ENCODE measurements at regions not wholly inside any gene's neighbourhood (a gene's known extent, or its start where the extent isn't known, plus 50 kb on each side); places are given as distances from the start of the nearest gene placed in this dataset.
"Not testable (repeated sequence)": the region's sequence is repeated elsewhere in the genome, so short reads cannot be mapped to it uniquely, and the experiment has no call there.

DNA sequence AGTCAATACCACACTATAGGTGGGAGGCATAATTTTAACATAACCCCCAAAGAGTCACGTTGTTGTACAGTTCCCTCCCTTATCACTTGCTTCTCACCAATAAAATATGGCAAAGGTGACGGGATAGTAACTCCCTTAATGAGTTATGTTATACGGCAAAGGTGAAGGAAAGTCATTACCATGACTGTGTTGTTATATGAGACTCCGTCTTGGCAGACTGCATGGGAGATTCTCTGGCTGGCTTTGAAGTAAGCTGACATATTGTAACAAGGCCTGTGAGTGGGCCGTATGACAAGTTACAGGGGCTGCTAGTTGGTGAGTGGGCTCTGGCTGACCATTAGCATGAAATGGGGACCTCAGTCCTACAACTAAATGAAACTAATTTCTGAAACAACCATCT, 366.4 kb upstream of the FTMT start:
- TF ChIP-seq, protein P1, sequence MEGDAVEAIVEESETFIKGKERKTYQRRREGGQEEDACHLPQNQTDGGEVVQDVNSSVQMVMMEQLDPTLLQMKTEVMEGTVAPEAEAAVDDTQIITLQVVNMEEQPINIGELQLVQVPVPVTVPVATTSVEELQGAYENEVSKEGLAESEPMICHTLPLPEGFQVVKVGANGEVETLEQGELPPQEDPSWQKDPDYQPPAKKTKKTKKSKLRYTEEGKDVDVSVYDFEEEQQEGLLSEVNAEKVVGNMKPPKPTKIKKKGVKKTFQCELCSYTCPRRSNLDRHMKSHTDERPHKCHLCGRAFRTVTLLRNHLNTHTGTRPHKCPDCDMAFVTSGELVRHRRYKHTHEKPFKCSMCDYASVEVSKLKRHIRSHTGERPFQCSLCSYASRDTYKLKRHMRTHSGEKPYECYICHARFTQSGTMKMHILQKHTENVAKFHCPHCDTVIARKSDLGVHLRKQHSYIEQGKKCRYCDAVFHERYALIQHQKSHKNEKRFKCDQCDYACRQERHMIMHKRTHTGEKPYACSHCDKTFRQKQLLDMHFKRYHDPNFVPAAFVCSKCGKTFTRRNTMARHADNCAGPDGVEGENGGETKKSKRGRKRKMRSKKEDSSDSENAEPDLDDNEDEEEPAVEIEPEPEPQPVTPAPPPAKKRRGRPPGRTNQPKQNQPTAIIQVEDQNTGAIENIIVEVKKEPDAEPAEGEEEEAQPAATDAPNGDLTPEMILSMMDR (IDR thresholded peaks at IDR 0.05): no peak
- TF ChIP-seq POLR2A (IDR thresholded peaks at IDR 0.05): no peak
- DNase-seq (ENCODE audit: low spot score in 2 of 2): no peak
- 74 to 80% methylated on average over 5 of the region's 5 CpGs for WGBS, 2 donors
- H3K4me3 ChIP-seq (ENCODE audit: low read depth, poor library complexity, severe bottlenecking): no peak overlapping the region
- intact Hi-C loops (cut with DNase I; ENCODE audit: low total_unique reads): no loop called here

DNA sequence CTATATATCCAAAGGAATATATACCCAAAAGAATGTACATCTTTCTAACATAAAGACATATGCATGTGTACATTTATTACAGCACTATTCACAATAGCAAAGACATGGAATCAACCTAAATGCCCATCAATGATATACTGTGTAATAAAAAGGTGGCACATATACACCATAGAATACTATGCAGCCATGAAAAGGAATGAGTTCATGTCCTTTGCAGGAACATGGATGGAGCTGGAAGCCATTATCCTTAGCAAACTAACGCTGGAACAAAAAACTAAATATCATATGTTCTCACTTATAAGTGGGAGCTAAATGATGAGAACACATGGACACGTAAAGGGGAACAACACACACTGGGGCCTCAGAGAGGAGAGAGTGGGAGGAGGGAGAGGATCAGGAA, 365.7 kb upstream of the FTMT start:
- H3K4me3 ChIP-seq (ENCODE audit: low read depth, poor library complexity, severe bottlenecking); intact Hi-C loops (cut with DNase I; ENCODE audit: low total_unique reads); DNase-seq (ENCODE audit: low spot score in 2 of 2): not testable (repeated sequence)
- 76 to 78% methylated on average over 2 of the region's 2 CpGs for WGBS, 2 donors

DNA sequence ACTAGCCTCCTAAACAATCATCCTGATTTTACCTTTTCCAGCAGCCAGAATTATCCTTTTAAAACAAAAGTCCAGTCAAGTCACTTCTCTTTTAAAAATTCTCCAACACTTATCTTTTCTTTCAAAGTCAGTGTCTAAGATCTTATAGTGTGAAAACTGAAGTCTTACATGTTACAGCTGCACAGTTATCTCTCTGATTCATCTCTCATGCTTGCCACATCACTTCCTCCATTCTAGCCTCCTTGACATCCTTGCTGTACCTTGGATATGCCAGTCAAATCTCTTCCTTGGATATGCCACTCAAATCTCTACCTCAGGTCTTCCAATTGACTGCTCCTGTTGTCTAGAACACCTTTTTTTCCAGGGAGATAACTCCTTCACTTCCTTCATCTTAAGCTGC, 361.7 kb upstream of the FTMT start:
- no peak for DNase-seq (ENCODE audit: low spot score in 2 of 2)
- TF ChIP-seq, protein P1 (IDR thresholded peaks at IDR 0.05): no peak
- TF ChIP-seq POLR2A (IDR thresholded peaks at IDR 0.05): no peak
- intact Hi-C loops (cut with DNase I; ENCODE audit: low total_unique reads): no loop called here
- no peak overlapping the region for H3K4me3 ChIP-seq (ENCODE audit: low read depth, poor library complexity, severe bottlenecking)

DNA sequence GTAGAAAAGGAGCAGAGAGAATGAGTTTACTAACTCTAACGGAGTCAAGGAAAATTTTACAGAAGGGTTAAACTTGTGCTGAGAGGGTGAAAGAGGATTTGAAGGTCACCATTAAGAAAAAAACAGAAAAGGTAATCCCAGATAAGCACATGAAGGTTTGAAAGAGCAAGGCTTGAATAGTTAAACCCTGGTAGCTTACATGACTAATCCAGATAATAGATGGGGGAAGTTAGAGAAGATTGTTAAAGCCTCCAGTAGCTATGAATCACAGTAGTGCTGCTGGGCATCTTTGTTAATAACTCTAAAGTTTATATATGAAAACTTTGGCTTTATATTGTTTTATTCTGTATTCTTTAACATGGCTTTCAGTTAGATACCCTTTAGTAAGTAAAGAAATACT, 354.5 kb upstream of the FTMT start:
- H3K4me3 ChIP-seq (ENCODE audit: low read depth, poor library complexity, severe bottlenecking): no peak overlapping the region
- intact Hi-C loops (cut with DNase I; ENCODE audit: low total_unique reads): no loop called here
- TF ChIP-seq, protein P1 (IDR thresholded peaks at IDR 0.05): no peak
- no peak for TF ChIP-seq POLR2A (IDR thresholded peaks at IDR 0.05)
- WGBS, 2 donors: 85 to 86% methylated on average over 1 of the region's 1 CpG
- DNase-seq (ENCODE audit: low spot score in 2 of 2): no peak

DNA sequence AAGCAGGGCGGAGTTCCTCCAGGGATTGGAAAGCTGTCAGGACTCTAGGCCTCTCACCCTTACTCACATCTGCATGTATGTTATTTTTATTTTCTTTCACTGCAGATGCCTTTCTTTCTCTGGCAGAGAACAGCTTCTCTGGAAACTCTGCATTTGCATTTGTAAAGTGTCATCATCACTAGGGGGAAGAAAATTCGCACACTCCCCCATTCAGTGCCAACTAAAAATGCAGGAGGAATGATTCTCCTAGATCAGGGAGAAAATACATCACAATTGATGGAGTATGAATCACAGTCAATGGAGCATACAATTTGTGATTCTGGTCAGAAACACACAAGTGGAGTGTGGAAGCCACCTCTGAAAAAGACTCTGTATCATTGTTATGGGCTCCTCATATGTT, 351.4 kb upstream of the FTMT start:
- DNase-seq (ENCODE audit: low spot score in 2 of 2): no peak

DNA sequence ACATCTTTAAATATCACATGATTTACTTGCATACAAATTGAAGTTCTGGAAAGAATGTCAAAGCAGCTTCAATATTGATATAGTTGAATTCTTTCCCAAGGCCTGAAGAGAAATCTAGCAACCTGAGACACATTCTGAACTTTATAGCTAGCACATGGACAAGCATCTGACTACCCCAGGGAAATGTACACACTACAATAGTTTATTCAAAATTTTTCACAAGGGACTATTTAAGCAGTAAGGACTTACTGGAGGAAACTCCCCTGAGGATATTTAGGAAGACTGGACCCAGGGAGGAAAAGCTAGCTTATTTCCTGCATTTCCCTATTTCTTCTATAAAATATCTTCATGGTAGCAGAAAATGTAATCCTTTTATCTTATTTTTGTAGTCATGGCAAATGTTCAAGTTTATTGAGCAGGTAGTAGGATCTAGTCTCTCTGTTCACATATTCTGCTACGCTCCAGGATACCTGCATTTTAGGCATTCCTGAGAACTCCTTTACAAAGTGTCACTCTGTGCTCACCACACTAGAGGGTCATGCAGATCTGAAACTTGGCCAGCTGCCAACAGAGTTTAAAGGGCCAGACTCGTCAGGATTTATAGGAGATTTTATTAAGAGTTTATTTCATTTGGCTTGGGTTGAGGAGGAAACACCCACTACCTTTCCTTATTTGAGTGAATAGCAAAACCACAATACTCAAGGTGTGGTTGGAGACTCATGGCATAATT, 348.4 kb upstream of the FTMT start:
- 0 to 11% methylated on average over 2 of the region's 2 CpGs for WGBS, 2 donors
- DNase-seq (ENCODE audit: low spot score in 2 of 2): peak in 1 of 2 donors; percentile 19
- H3K4me3 ChIP-seq (ENCODE audit: low read depth, poor library complexity, severe bottlenecking): no peak overlapping the region
- no peak for TF ChIP-seq POLR2A (IDR thresholded peaks at IDR 0.05)
- TF ChIP-seq, protein P1 (IDR thresholded peaks at IDR 0.05): no peak
- intact Hi-C loops (cut with DNase I; ENCODE audit: low total_unique reads): no loop called here

More for the DNA sequence above, 351.4 kb upstream of the FTMT start:
- H3K4me3 ChIP-seq (ENCODE audit: low read depth, poor library complexity, severe bottlenecking): no peak overlapping the region
- intact Hi-C loops (cut with DNase I; ENCODE audit: low total_unique reads): no loop called here
- TF ChIP-seq, protein P1 (IDR thresholded peaks at IDR 0.05): no peak
- no peak for TF ChIP-seq POLR2A (IDR thresholded peaks at IDR 0.05)
- 59 to 70% methylated on average over 2 of the region's 2 CpGs for WGBS, 2 donors

All from lower leg skin (tissue), 4 donors.